NCI-H1092 treated with DMSO at 0.1 percent for 48 hours (cell line): ENCODE measurements at regions not wholly inside any gene's neighbourhood (a gene's known extent, or its start where the extent isn't known, plus 50 kb on each side); places are given as distances from the start of the nearest gene placed in this dataset.
"Not testable (repeated sequence)": the region's sequence is repeated elsewhere in the genome, so short reads cannot be mapped to it uniquely, and the experiment has no call there.

Experiments used
- DNase-seq: peaks from one replicate; lab custom pipeline; 2025; lab: John Stamatoyannopoulos, UW

GRCh38 chr9:101991926-101992325 is 253.5 kb upstream of the GRIN3A start:
- no peak for DNase-seq

GRCh38 chr9:101977614-101978210 is 239.3 kb upstream of the GRIN3A start:
- peak; percentile 63 for DNase-seq

- no peak for DNase-seq
These were observed 232.2 kb upstream of the GRIN3A start for GRCh38 chr9:101970609-101971008.

- DNase-seq, result no peak
These were observed 229.9 kb upstream of the GRIN3A start for GRCh38 chr9:101968392-101968791.

- no peak for DNase-seq
These were observed 228.2 kb upstream of the GRIN3A start for GRCh38 chr9:101966691-101967090.

- DNase-seq, result no peak
These were observed 219.3 kb upstream of the GRIN3A start for GRCh38 chr9:101957705-101958104.

GRCh38 chr9:101951598-101951997 is 213.2 kb upstream of the GRIN3A start:
- no peak for DNase-seq

GRCh38 chr9:101931756-101932155 is 193.3 kb upstream of the GRIN3A start:
- DNase-seq, result no peak

GRCh38 chr9:101930783-101931182 is 192.3 kb upstream of the GRIN3A start:
- DNase-seq, result no peak

GRCh38 chr9:101925498-101925897 is 187.1 kb upstream of the GRIN3A start:
- no peak for DNase-seq

GRCh38 chr9:101923451-101923850 is 185.0 kb upstream of the GRIN3A start:
- DNase-seq, result no peak

GRCh38 chr9:101916948-101917347 is 178.5 kb upstream of the GRIN3A start:
- DNase-seq, result not testable (repeated sequence)

- no peak for DNase-seq
These were observed 177.0 kb upstream of the GRIN3A start for GRCh38 chr9:101915482-101915881.

GRCh38 chr9:101912698-101913097 is 174.3 kb upstream of the GRIN3A start:
- no peak for DNase-seq

GRCh38 chr9:101907466-101907865 is 169.0 kb upstream of the GRIN3A start:
- DNase-seq, result no peak

- no peak for DNase-seq
These were observed 166.4 kb upstream of the GRIN3A start for GRCh38 chr9:101904845-101905244.

GRCh38 chr9:101902051-101902450 is 163.6 kb upstream of the GRIN3A start:
- DNase-seq, result no peak

- no peak for DNase-seq
These were observed 158.7 kb upstream of the GRIN3A start for GRCh38 chr9:101897196-101897595.

GRCh38 chr9:101893661-101894646 is 155.5 kb upstream of the GRIN3A start:
- no peak for DNase-seq

GRCh38 chr9:101881508-101881907 is 143.1 kb upstream of the GRIN3A start:
- DNase-seq, result no peak

- DNase-seq, result no peak
These were observed 142.4 kb upstream of the GRIN3A start for GRCh38 chr9:101880846-101881245.

GRCh38 chr9:101878734-101879133 is 140.3 kb upstream of the GRIN3A start:
- no peak for DNase-seq

- DNase-seq, result no peak
These were observed 139.0 kb upstream of the GRIN3A start for GRCh38 chr9:101877439-101877838.
